ENCODE measurements at regions not wholly inside any gene's neighbourhood (a gene's known extent, or its start where the extent isn't known, plus 50 kb on each side); places are given as distances from the start of the nearest gene placed in this dataset.

GRCh38 chr4:18881556-18881955, 860.0 kb upstream of the LCORL start (continued):
- TF ChIP-seq NAIF1 (CRISPR knock-in tag; IDR thresholded peaks at IDR 0.05; ENCODE audit: borderline replicate concordance) (no peak), SP140L (CRISPR knock-in tag; IDR thresholded peaks at IDR 0.05; ENCODE audit: borderline replicate concordance) (no peak), FIP1L1 (IDR thresholded peaks at IDR 0.05; ENCODE audit: borderline replicate concordance, insufficient read depth, low read depth, low read length) (no peak)

DNA sequence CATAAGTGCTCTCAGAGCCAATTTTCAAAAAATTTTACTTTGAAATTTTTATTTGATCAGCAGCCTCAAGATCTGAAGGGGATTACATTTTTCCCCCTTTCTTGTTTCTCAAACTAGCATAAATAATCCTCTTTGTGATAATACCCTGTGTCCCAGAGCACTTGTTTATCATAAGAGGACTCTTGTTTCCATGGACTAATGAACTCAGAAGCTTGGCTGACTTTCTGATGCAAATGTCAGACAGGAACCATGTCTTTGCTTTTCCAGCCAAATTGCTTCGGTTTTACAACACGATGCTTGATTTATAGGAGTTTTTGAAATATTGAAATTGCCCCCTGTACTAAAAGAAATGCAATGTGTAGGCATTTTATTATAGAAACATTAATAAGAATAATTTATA, 859.3 kb upstream of the LCORL start:
- Histone ChIP-seq H4K20me1 (ENCODE audit: insufficient read depth, low read length) (no peaks in the 10 kb centered on the region), H3K79me2 (ENCODE audit: insufficient read depth, low read length) (no peaks in the 10 kb centered on the region), H3K9me3 (ENCODE audit: low read length) (peaks cover 87% of the 10 kb centered on the region), H3K27me3 (ENCODE audit: control insufficient read depth in 1 of 2, insufficient read depth in 2 of 2, low read length in 2 of 2) (no peaks in the 10 kb centered on the region), H3K4me3 (replicated peaks in 1 of 3; ENCODE audit: insufficient read depth in 1 of 3, low read depth in 2 of 3, low read length in 3 of 3) (no peak overlapping the region), H3K36me3 (replicated peaks in 1 of 2; ENCODE audit: control insufficient read depth in 1 of 2, insufficient read depth in 2 of 2, low read length in 2 of 2) (no peaks in the 10 kb centered on the region; a peak in 1 of 5 replicates), H3K9ac (ENCODE audit: insufficient read depth, low read depth, low read length) (no peak overlapping the region), H3K4me2 (ENCODE audit: low read depth, low read length) (no peak overlapping the region), H3K27ac (ENCODE audit: extremely low read length, insufficient read depth, low read length) (no peak overlapping the region), H2AFZ (ENCODE audit: low read length) (no peak overlapping the region), H3K4me1 (ENCODE audit: insufficient read depth, low read length) (no peaks in the 10 kb centered on the region)
- ATAC-seq, result no peak
- FAIRE-seq, result no peak
- no peak for DNase-seq (ENCODE audit: low spot score)
- WGBS (ENCODE audit: low lambda C conversion rate), result 7% methylated on average over 2 of the region's 2 CpGs
- in situ Hi-C loops (cut with HindIII; ENCODE audit: extremely low pct_ligation_motif_present, low pct_unique_long_range_greater_than_20kb), result no loop called here
- CTCF ChIA-PET (ENCODE audit: low intra/inter-chr PET ratio, low total read pairs), result no interaction called here
- BruUV-seq (replicated peaks), result no TSS peak
- intact Hi-C loops (cut with micrococcal nuclease; ENCODE audit: unreplicated experiment), result no loop called here
- POLR2A ChIA-PET, result no interaction called here
- TF ChIP-seq IKZF5 (CRISPR knock-in tag; IDR thresholded peaks at IDR 0.05), result no peak
- TF ChIP-seq ZMAT3 (CRISPR knock-in tag; conservative IDR thresholded peaks at IDR 0.05), result no peak
- TF ChIP-seq ZNF616 (CRISPR knock-in tag; IDR thresholded peaks at IDR 0.05; ENCODE audit: low read depth), result no peak
- no peak for TF ChIP-seq ZNF703 (CRISPR knock-in tag; IDR thresholded peaks at IDR 0.05; ENCODE audit: borderline replicate concordance)
- no peak for TF ChIP-seq MAZ (IDR thresholded peaks at IDR 0.05; ENCODE audit: borderline replicate concordance, low read depth, low read length)
- TF ChIP-seq MAZ (CRISPR knock-in tag; IDR thresholded peaks at IDR 0.05; ENCODE audit: low read depth), result no peak
- TF ChIP-seq ATRX (CRISPR knock-in tag; IDR thresholded peaks at IDR 0.05; ENCODE audit: borderline replicate concordance), result no peak
- no peak for TF ChIP-seq ZNF296 (CRISPR knock-in tag; conservative IDR thresholded peaks at IDR 0.05)
- no peak for TF ChIP-seq ZNF513 (CRISPR knock-in tag; conservative IDR thresholded peaks at IDR 0.05)
- TF ChIP-seq, protein P1, sequence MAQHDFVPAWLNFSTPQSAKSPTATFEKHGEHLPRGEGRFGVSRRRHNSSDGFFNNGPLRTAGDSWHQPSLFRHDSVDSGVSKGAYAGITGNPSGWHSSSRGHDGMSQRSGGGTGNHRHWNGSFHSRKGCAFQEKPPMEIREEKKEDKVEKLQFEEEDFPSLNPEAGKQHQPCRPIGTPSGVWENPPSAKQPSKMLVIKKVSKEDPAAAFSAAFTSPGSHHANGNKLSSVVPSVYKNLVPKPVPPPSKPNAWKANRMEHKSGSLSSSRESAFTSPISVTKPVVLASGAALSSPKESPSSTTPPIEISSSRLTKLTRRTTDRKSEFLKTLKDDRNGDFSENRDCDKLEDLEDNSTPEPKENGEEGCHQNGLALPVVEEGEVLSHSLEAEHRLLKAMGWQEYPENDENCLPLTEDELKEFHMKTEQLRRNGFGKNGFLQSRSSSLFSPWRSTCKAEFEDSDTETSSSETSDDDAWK (CRISPR knock-in tag; IDR thresholded peaks at IDR 0.05), result no peak
- no peak for TF ChIP-seq MIER3 (CRISPR knock-in tag; IDR thresholded peaks at IDR 0.05; ENCODE audit: borderline replicate concordance)

Measured in HepG2 (cell line).